ENCODE measurements at regions not wholly inside any gene's neighbourhood (a gene's known extent, or its start where the extent isn't known, plus 50 kb on each side); places are given as distances from the start of the nearest gene placed in this dataset.
"Not testable (repeated sequence)": the region's sequence is repeated elsewhere in the genome, so short reads cannot be mapped to it uniquely, and the experiment has no call there.

DNA sequence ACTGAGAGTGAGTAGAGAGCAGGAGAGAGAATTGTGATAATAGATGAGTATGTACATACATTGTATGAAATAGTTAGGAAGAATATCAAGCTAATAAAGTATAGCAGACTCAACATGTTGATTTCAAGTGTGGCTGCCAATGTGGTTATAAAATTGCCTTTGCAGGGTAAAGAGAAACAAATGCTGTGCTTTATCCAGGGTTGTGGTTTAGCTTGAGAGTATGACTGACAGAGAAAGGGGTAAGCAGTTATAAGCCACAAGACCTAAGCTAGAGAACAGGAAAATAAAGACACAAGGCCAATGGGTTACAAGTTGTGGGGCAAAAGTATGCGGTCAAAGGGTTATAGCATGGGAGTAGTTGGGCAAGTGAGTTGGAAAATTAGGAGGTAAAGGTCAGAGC, 1217.5 kb downstream of the DIAPH3 start:
- DNase-seq, result no peak

- no peak for DNase-seq
Measured at GRCh38 chr13:58949646-58950045, 1214.1 kb downstream of the DIAPH3 start.

DNA sequence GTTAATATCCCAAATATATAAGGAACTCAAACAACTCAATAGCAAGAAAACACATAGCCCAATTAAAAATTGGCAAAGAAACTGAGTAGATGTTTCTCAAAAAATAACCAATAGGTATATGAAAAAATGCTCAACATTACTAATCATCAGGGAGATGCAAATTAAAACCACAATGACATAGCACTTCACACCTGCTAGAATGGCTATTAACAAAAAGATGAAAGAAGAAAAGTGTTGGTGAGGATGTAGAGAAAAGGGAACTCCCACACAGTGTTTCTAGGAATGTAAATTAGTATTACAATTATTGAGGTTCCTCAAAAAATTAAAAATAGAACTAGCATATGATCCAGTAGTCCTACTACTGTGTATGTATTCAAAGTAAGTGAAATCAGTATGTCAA, 1212.8 kb downstream of the DIAPH3 start:
- no peak for DNase-seq

- no peak for DNase-seq
Measured at GRCh38 chr13:58953638-58954037, 1210.1 kb downstream of the DIAPH3 start.

- no peak for DNase-seq
Measured at GRCh38 chr13:58955546-58956385, 1208.0 kb downstream of the DIAPH3 start.

DNA sequence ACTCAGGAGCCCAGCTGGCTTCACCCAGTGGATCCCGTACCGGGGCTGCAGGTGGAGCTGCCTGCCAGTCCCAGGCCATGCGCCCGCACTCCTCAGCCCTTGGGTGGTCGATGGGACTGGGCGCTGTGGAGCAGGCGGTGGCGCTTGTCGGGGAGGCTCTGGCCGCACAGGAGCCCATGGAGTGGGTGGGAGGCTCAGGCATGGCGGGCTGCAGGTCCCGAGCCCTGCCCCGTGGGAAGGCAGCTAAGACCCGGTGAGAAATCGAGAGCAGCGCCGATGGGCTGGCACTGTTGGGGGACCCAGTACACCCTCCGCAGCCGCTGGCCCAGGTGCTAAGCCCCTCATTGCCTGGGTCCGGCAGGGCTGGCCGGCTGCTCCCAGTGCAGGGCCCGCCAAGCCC, 1205.6 kb downstream of the DIAPH3 start:
- not testable (repeated sequence) for DNase-seq

GRCh38 chr13:58960888-58961287, 1202.8 kb downstream of the DIAPH3 start:
- no peak for DNase-seq

DNA sequence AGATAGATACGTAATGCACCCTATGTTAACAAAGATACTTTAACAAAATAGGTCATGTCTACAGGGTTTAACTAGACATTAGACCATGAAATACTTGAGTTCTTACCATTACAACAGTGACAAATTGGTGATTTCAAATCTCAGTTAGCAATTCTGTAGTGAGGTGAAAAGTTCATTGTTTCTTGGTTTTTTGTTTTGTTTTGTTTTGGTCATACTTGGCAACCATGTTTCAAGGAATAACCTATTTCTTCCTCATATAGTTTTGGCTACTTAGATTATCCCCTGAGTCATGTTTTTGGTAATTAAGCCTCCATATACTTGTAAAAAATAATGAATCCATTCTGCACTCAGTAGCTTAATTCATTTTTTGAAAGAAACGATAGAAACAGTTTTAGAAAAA, 1200.4 kb downstream of the DIAPH3 start:
- DNase-seq, result no peak

DNA sequence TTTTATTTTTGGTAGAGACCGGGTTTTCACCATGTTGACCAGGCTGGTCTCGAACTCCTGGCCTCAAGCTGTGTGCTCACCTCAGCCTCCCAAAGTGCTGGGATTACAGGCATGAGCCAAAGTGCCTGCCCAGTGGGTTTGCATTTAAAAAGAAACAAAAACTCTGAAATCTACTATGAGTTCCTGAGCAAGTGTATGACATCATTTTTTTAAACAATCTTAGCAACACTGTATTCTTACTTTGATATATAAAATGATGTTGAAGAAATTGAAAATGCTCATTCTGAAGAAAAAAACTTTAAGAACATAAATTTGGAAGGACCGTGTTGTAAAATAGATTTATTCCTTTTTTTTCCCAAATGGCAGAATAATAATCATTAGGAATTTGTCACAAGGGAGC, 1199.7 kb downstream of the DIAPH3 start:
- DNase-seq, result no peak

- DNase-seq, result no peak
Measured at GRCh38 chr13:58977085-58977484, 1186.6 kb downstream of the DIAPH3 start.

- DNase-seq, result no peak
Measured at GRCh38 chr13:58978331-58978730, 1185.4 kb downstream of the DIAPH3 start.

DNA sequence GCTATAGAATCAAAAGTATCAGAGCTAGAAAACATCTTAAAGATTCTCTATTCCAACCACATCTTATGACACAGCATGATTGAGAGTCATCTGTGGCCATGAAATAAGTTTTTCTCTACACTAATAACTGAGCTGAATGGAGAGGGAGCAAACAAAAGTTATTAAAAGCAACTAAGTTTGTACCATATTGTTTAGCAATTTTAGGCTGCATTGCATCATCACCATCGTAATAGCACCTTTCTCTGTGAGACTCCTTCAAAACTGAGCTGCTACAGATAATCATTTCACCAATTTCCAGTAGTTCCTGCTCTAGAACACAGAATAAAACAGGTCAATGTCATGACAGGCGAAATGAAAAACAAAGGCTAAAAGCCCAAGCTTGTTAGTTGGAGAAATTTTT, 1183.9 kb downstream of the DIAPH3 start:
- DNase-seq, result no peak

DNA sequence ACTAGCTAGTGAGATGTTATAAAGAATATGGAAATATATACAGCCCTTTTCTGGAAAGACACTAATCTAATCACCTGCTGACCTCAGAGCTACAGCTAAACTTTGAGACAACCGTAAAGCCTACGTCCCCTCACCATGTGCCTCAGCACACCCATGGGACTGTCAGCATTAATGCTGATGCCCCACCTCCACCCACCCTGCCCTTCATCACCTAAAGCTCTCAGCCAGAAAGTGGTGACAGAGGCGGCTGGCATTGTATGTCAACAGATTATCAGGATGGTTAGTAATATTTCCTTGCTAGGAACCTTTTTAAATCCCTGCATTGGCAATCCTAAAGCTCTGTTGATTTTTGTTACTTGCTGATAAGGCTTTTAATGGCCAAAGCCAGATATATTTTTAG, 1177.9 kb downstream of the DIAPH3 start:
- DNase-seq, result no peak

DNA sequence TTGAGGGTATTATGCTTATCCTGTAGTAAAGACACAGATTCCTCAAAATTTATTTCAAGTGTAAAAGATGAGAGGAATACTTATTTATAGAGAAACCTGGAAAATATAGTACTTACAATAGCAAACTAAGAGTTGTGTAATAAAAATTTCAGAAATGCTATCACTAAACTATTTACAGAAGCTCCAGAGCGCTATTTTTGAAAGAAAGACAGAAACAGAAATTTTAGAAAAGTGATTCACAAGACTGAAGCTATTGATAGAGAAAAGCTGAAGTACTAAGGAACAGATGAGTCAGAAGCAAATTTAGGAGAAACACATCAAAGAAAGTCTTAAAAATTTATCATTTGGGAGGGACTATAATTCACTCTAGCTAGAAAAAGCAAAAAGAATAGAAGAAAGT, 1174.2 kb downstream of the DIAPH3 start:
- DNase-seq, result no peak

DNA sequence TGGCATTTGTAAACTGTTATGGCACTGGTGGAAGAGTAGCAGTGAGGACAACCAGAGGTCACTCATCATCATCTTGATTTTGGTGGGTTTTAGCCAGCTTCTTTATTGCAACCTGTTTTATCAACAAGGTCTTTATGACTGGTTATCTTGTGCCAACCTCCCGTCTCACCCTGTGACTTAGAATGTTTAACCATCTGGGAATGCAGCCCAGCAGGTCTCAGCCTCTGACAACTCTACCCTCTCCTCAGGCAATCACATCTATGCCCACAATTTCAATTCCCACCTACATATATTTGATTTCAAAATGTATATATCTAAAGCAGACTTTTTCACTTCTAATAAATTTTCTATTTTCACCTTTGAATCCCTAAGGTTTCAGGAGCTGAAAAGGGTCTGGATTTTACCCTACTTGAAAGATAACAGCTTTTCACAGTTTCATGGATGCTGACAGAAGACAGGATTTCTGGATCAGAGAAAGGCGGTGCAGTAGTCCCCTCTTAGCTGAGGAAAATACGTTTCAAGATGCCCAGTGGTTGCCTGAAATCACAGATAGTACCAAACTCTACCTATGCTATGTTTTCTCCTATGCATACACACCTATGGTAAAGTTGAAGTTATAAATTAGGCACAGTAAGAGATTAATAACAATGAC, 1171.8 kb downstream of the DIAPH3 start:
- DNase-seq, result no peak

DNA sequence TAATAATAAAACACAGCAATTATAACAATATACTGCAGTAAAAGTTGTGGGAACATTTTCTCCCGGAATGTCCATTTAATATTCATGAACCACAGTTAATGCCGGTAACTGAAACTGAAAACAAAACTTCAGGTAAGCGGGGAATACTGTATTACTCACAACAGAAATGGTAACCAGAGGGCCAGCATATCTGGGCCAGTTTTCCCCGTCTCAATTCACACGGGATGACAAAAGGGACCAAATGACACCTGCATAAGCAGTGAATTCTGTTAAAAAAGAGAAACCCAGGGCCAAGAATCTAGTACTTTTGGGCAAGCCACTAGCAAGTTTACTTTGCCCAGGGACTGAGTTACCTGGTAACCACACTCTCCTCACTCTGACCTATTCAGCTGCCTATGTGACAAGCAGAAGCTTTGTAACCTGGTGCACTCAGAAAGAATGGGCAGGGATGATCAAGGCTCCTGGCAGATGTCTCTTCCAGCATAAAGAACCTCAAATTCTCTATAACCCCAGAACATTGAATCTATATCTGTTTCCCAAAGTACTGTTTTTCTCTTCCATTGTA, 1171.2 kb downstream of the DIAPH3 start:
- no peak for DNase-seq

GRCh38 chr13:58994077-58994476, 1169.7 kb downstream of the DIAPH3 start:
- no peak for DNase-seq

DNA sequence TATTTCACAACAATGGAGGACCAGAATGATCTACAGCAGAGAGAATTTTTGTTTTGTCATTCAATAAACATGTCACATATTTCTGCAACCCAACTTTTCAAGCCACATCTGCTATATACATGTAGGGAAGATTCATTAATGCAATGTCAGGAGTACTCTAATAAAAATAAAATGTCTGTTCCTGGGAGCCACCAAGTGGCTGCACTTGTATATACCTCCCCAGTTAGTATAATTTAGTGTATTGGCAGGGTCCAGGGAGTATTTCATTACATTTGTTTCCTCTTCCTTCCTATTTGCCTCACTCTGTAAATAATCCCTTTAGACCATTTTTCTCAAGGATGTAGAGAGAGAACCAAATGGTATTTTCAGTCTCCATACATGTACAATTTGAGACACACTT, 1169.0 kb downstream of the DIAPH3 start:
- DNase-seq, result no peak

GRCh38 chr13:58998716-58999115, 1165.0 kb downstream of the DIAPH3 start:
- DNase-seq, result no peak

- no peak for DNase-seq
Measured at GRCh38 chr13:58999851-59000250, 1163.9 kb downstream of the DIAPH3 start.

- DNase-seq, result no peak
Measured at GRCh38 chr13:59000770-59001169, 1163.0 kb downstream of the DIAPH3 start.

DNA sequence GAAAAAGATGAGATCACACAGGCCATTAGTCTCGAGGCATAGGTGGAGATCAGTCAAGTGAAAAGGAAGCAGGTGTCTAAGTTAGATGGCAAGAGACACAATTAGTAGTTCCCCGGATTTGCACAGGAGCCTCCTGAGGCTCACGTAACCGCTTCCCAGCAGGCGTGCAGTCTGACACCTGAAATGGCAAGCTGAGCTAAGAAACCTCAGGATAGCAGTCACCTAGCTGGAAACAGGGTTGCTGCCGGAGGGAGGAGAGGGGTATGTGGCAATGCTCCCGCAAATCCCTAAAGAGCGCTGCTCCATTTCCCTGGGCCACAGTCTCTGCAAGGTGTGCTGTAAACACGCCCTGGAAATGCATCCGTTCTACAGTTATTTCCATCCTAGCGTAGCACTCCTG, 1151.0 kb downstream of the DIAPH3 start:
- no peak for DNase-seq

GRCh38 chr13:59016250-59016649, 1147.5 kb downstream of the DIAPH3 start:
- no peak for DNase-seq

DNA sequence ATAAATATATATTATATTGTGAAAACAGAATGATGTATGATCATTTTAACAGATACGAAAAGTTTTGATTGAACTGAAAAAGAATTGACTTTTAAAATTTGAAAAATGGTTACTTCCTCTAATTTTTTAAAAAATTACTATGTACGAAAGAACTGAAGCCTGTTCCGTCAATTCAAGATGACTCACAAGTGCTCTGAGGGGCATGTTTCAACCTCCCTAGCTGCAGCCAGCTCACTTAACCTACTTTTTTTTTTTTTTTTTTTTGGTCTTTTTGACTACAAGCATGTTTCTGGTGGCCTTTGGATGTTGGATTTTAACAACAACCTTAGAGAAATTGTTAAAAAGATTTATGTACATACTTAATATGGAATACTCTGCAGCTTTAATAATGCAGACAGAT, 1139.3 kb downstream of the DIAPH3 start:
- no peak for DNase-seq

All from stimulated activated CD4-positive, alpha-beta T cell treated with anti-CD3 and anti-CD28 coated beads, Interleukin-15, amount 100 ng/mL, for 24 hours (primary cell).